Left lung (tissue), 4 donors: ENCODE measurements at regions not wholly inside any gene's neighbourhood (a gene's known extent, or its start where the extent isn't known, plus 50 kb on each side); places are given as distances from the start of the nearest gene placed in this dataset.

ENCODE experiments used
- ATAC-seq: fragments of 200-7000 bp; cut with Tn5 transposase; one replicate; pipeline ENCODE4 v1.9.1; 2020; ENCODE audit warnings: moderate library complexity
- DNase-seq, 4 donors: peaks; one replicate each; pipeline ENCODE4 v3.0.0-alpha.2; 2013 to 2020
- H3K27ac ChIP-seq, 2 donors: fragments of 200-600 bp; sonication (generic) in 1 of 2; one replicate each; pipeline versions ENCODE4 v1.5.0 to v1.8.0; 2020 to 2021
- H3K27me3 ChIP-seq, 2 donors: fragments of 200-600 bp; sonication (generic) in 1 of 2; one replicate each; pipeline versions ENCODE4 v1.5.0 to v1.8.0; 2020 to 2021
- H3K36me3 ChIP-seq, 2 donors: fragments of 200-600 bp; sonication (generic) in 1 of 2; one replicate each; pipeline versions ENCODE4 v1.5.0 to v1.8.0; 2020 to 2021
- H3K4me1 ChIP-seq, 2 donors: fragments of 200-600 bp; one replicate each; pipeline ENCODE4 v1.8.0; 2021
- H3K4me3 ChIP-seq, 2 donors: fragments of 200-600 bp; sonication (generic) in 1 of 2; one replicate each; pipeline versions ENCODE4 v1.5.0 to v1.8.0; 2020 to 2021; ENCODE audit warnings: mild to moderate bottlenecking in 1 of 2
- H3K9me3 ChIP-seq, 2 donors: fragments of 200-600 bp; sonication (generic) in 1 of 2; one replicate each; pipeline versions ENCODE4 v1.5.0 to v1.8.0; 2020 to 2021
- intact Hi-C, 2 donors: fragments of 100-400 bp; cut with DNase I; formaldehyde crosslinking; loops; one replicate each; pipeline versions ENCODE4 v1.11.2 to v1.14.2; 2022
- TF ChIP-seq, protein P1 (sequence below), 2 donors: fragments of 200-600 bp; sonication (generic) in 1 of 2; IDR thresholded peaks; one replicate each; pipeline versions ENCODE4 v1.5.0 to v1.8.0; 2021; ENCODE audit warnings: antibody characterized with exemption in 2 of 2
- donor health status: DM: no; HTN: yes; CAD: no.
- donor health status: DM: no; HTN: no; CAD: no.

DNA sequence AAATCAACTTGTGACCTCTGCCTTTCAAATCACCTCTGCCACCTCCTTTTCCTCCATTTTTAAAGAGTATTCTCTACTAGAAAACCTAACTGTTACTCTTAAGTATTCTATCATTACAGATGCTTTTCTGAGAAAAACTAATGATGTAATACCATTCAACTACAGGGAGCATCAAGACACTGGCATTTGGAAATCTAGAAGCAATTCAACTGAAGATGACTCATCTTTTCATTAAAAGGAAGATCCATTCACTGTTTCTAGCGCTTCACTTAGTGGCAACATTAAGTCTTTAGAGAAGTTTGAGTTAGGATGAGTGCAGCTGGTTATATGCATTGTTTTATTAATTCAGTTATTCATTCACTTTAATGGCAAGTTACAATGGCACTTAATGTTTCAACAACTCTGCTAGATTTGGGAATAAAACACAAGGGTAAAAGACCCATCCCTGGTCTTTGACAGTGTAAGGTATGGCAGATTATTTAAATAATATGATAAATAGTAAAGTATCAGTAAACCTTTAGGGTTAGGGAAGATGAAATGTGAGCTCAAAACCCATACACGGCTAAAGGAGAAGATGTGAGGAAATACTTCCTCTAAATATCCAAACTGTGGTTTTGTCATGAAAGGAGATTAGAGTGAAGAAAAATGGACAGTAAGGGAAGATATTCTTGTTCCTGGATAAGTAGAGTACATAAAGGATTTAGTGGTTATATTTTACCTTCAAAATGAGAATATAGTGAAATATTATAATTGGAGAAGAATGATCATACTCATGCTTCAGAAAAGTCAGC, 61.7 kb downstream of the KCNJ2 start:
- Histone ChIP-seq H3K4me3 (no peak overlapping the region), H3K36me3 (no peaks in the 10 kb centered on the region), H3K4me1 (peaks cover 0 to 6% of the 10 kb centered on the region in 2 donors), H3K9me3 (no peaks in the 10 kb centered on the region), H3K27me3 (no peaks in the 10 kb centered on the region), H3K27ac (no peak overlapping the region)
- ATAC-seq (no peak), DNase-seq (no peak)
- TF ChIP-seq, protein P1, sequence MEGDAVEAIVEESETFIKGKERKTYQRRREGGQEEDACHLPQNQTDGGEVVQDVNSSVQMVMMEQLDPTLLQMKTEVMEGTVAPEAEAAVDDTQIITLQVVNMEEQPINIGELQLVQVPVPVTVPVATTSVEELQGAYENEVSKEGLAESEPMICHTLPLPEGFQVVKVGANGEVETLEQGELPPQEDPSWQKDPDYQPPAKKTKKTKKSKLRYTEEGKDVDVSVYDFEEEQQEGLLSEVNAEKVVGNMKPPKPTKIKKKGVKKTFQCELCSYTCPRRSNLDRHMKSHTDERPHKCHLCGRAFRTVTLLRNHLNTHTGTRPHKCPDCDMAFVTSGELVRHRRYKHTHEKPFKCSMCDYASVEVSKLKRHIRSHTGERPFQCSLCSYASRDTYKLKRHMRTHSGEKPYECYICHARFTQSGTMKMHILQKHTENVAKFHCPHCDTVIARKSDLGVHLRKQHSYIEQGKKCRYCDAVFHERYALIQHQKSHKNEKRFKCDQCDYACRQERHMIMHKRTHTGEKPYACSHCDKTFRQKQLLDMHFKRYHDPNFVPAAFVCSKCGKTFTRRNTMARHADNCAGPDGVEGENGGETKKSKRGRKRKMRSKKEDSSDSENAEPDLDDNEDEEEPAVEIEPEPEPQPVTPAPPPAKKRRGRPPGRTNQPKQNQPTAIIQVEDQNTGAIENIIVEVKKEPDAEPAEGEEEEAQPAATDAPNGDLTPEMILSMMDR (IDR thresholded peaks at IDR 0.05), result no peak
- intact Hi-C loops, result no loop called here

DNA sequence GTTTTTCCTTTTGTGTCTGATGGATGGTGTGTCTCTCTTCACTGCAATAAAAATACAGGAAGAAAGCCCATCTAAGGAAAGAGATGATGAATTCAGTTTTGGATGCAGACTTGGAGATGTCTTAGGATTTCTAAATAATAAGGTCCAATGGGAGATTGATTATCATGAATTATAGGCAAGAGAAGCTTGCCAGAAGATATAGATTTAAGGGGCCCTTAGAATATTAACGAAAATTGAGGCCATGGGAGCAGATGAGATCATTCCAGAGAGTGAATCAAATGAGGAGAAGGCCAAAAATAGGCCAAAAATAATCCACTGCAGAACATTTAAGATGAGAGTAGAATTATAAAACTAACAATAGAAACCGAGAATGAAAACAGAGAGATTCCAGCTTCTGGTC, 63.1 kb downstream of the KCNJ2 start:
- intact Hi-C loops, result no loop called here
- Histone ChIP-seq H3K27ac (no peak overlapping the region), H3K4me3 (no peak overlapping the region), H3K4me1 (peaks cover 0 to 6% of the 10 kb centered on the region in 2 donors), H3K36me3 (no peaks in the 10 kb centered on the region), H3K27me3 (no peaks in the 10 kb centered on the region), H3K9me3 (no peaks in the 10 kb centered on the region)
- TF ChIP-seq, protein P1 (IDR thresholded peaks at IDR 0.05), result no peak
- DNase-seq (no peak), ATAC-seq (no peak)

DNA sequence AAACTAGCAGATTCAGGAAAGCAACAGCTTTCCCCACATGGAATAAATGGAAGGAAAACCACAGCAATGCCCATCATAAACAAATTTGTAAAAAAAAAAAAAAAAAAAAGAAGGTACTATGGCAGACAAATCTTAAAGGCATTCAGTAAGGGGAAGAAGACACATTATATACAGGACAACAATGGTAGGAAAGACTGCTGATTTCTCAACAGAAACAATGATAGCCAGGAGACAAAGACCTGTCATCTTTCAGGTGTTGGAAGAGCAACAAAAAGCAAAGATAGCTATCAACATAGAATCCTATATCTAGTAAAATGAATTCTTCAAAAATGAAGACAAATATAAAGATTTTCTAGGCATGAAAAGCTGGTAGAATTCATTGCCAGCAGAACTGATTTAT, 65.9 kb downstream of the KCNJ2 start:
- peaks cover 0 to 6% of the 10 kb centered on the region in 2 donors for H3K4me1 ChIP-seq
- TF ChIP-seq, protein P1 (IDR thresholded peaks at IDR 0.05), result no peak
- H3K27ac ChIP-seq, result no peak overlapping the region
- H3K27me3 ChIP-seq, result no peaks in the 10 kb centered on the region
- intact Hi-C loops, result no loop called here
- H3K36me3 ChIP-seq, result no peaks in the 10 kb centered on the region
- DNase-seq (no peak), ATAC-seq (no peak)
- no peak overlapping the region for H3K4me3 ChIP-seq
- no peaks in the 10 kb centered on the region for H3K9me3 ChIP-seq

DNA sequence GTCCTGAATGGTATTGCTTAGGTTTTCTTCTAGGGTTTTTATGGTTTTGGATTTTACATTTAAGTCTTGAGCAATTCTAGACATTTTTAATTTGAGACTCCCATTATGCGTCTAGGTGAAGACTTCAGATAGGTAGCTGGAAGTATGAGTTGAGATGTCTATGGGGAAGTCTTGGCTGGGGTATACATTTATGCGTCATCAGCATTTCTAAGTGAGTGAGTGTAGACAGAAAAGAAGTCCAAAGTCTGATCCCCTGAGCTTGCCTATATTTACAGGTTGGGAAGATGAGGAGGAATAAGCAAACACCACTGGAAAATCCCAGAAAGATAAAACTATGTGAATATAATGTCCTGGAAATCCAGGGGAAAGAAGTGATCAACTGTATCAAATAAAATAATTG, 68.9 kb downstream of the KCNJ2 start:
- TF ChIP-seq, protein P1 (IDR thresholded peaks at IDR 0.05), result no peak
- intact Hi-C loops, result no loop called here
- ATAC-seq (no peak), DNase-seq (no peak)
- H3K36me3 ChIP-seq, result no peaks in the 10 kb centered on the region
- H3K4me1 ChIP-seq, result no peaks in the 10 kb centered on the region
- H3K27me3 ChIP-seq, result no peaks in the 10 kb centered on the region
- H3K27ac ChIP-seq, result no peak overlapping the region
- no peak overlapping the region for H3K4me3 ChIP-seq
- no peaks in the 10 kb centered on the region for H3K9me3 ChIP-seq

DNA sequence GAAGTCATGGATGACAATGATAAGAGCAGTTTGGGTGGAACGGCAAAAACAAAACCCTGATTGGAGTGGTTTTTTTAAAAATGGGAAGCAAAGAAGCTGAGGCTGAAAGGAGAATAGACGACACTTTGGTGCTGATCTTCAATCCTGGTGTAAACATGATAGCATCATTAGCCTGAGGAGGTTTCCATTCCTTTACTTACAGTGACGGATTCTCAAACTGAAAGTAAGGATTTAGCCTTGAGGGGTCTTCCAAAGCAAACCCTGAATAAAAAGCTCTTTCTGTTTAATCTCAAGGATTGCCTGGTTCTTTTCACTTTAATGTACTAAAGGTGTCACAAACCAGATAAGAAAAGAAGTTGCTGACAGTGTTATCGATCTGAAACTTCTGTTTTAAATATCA, 69.3 kb downstream of the KCNJ2 start:
- no peaks in the 10 kb centered on the region for H3K27me3 ChIP-seq
- TF ChIP-seq, protein P1 (IDR thresholded peaks at IDR 0.05), result no peak
- intact Hi-C loops, result no loop called here

More for the DNA sequence above, 69.3 kb downstream of the KCNJ2 start:
- Histone ChIP-seq H3K4me3 (no peak overlapping the region), H3K9me3 (no peaks in the 10 kb centered on the region), H3K27ac (no peak overlapping the region), H3K36me3 (no peaks in the 10 kb centered on the region), H3K4me1 (no peaks in the 10 kb centered on the region)
- no peak for DNase-seq
- ATAC-seq, result no peak
